Thyroid gland (tissue), 4 donors: ENCODE measurements at regions not wholly inside any gene's neighbourhood (a gene's known extent, or its start where the extent isn't known, plus 50 kb on each side); places are given as distances from the start of the nearest gene placed in this dataset.

Experiments
- DNase-seq, 2 donors: peaks; one replicate each; pipeline ENCODE4 v3.0.0-alpha.2; 2019
- H3K27ac ChIP-seq, 3 donors: fragments of 200-600 bp; sonication (generic); 1 replicate in 2 of 3; 2 replicates in 1 of 3; pipeline ENCODE4 v1.5.1; 2016 to 2019; ENCODE audit warnings: mild to moderate bottlenecking in 1 of 3, moderate library complexity in 1 of 3
- H3K27me3 ChIP-seq: fragments of 200-600 bp; sonication (generic); one replicate; pipeline ENCODE4 v1.5.1; 2019
- H3K36me3 ChIP-seq, 2 donors: fragments of 200-600 bp; sonication (generic); one replicate each; pipeline ENCODE4 v1.5.1; 2016 to 2019
- H3K4me1 ChIP-seq, 2 donors: fragments of 200-600 bp; sonication (generic); one replicate each; pipeline ENCODE4 v1.5.1; 2017 to 2019
- H3K4me3 ChIP-seq, 3 donors: fragments of 200-600 bp; sonication (generic); replicated peaks in 1 of 3; 1 replicate in 2 of 3; 2 replicates in 1 of 3; pipeline ENCODE4 v1.5.1; 2016; ENCODE audit warnings: mild to moderate bottlenecking in 1 of 3
- H3K9me3 ChIP-seq: fragments of 200-600 bp; sonication (generic); one replicate; pipeline ENCODE4 v1.5.1; 2017
- CTCF ChIP-seq, 6 experiments: fragments of 200-600 bp in 3 of 6; fragments of 450-650 bp in 3 of 6; sonication (generic) in 3 of 6; IDR thresholded peaks; one replicate each; pipeline ENCODE4 v1.5.1; 2016 to 2019; ENCODE audit warnings: antibody characterized with exemption in 6 of 6, mild to moderate bottlenecking in 2 of 6, inconsistent platforms in 1 of 6, moderate library complexity in 1 of 6
- POLR2A ChIP-seq, 2 donors: fragments of 450-650 bp; IDR thresholded peaks; one replicate each; pipeline ENCODE4 v1.6.1; 2017; ENCODE audit warnings: antibody characterized with exemption in 2 of 2, mild to moderate bottlenecking in 2 of 2, moderate library complexity in 1 of 2
- WGBS, 2 donors: methylation state at CpG; one replicate each; pipeline ENCODE4 v1.1.5; 2017; 5-methylcytosine and 5-hydroxymethylcytosine counted together
- intact Hi-C: fragments of 100-400 bp; cut with DNase I; formaldehyde crosslinking; loops from one replicate; pipeline ENCODE4 v1.15.1; 2023

GRCh38 chr1:219365451-219365850 is 191.8 kb downstream of the LYPLAL1 start:
- no peak overlapping the region for H3K4me3 ChIP-seq
- TF ChIP-seq POLR2A (IDR thresholded peaks at IDR 0.05), result no peak
- TF ChIP-seq CTCF (IDR thresholded peaks at IDR 0.05), result no peak
- 94 to 97% methylated on average over 1 of the region's 1 CpG for WGBS, 2 donors
- no peak overlapping the region for H3K27ac ChIP-seq
- no peaks in the 10 kb centered on the region for H3K27me3 ChIP-seq
- intact Hi-C loops, result no loop called here
- DNase-seq, result no peak
- H3K9me3 ChIP-seq, result no peaks in the 10 kb centered on the region
- H3K4me1 ChIP-seq, result no peaks in the 10 kb centered on the region
- no peaks in the 10 kb centered on the region for H3K36me3 ChIP-seq

GRCh38 chr1:219362702-219363101 is 189.0 kb downstream of the LYPLAL1 start:
- no peaks in the 10 kb centered on the region for H3K9me3 ChIP-seq
- TF ChIP-seq POLR2A (IDR thresholded peaks at IDR 0.05) (no peak), CTCF (IDR thresholded peaks at IDR 0.05) (no peak)
- no peak for DNase-seq
- intact Hi-C loops, result no loop called here
- H3K36me3 ChIP-seq, result no peaks in the 10 kb centered on the region
- no peak overlapping the region for H3K27ac ChIP-seq
- no peak overlapping the region for H3K4me3 ChIP-seq
- H3K4me1 ChIP-seq, result no peaks in the 10 kb centered on the region
- no peaks in the 10 kb centered on the region for H3K27me3 ChIP-seq
- WGBS, 2 donors, result 65 to 69% methylated on average over 3 of the region's 3 CpGs

- TF ChIP-seq POLR2A (IDR thresholded peaks at IDR 0.05) (no peak), CTCF (IDR thresholded peaks at IDR 0.05) (no peak)
- H3K27ac ChIP-seq, result no peak overlapping the region
- 42 to 45% methylated on average over 2 of the region's 2 CpGs for WGBS, 2 donors
- no peaks in the 10 kb centered on the region for H3K27me3 ChIP-seq
- no peaks in the 10 kb centered on the region for H3K36me3 ChIP-seq
- no peaks in the 10 kb centered on the region for H3K4me1 ChIP-seq
- intact Hi-C loops, result no loop called here
- no peak for DNase-seq
- no peak overlapping the region for H3K4me3 ChIP-seq
- no peaks in the 10 kb centered on the region for H3K9me3 ChIP-seq
These were observed 185.4 kb downstream of the LYPLAL1 start for GRCh38 chr1:219359126-219359525.

GRCh38 chr1:219358080-219358479 is 184.4 kb downstream of the LYPLAL1 start:
- TF ChIP-seq POLR2A (IDR thresholded peaks at IDR 0.05), result no peak
- no peak for TF ChIP-seq CTCF (IDR thresholded peaks at IDR 0.05)
- no peak for DNase-seq
- Histone ChIP-seq H3K4me3 (no peak overlapping the region), H3K4me1 (no peaks in the 10 kb centered on the region), H3K36me3 (no peaks in the 10 kb centered on the region), H3K9me3 (no peaks in the 10 kb centered on the region), H3K27me3 (no peaks in the 10 kb centered on the region), H3K27ac (no peak overlapping the region)
- intact Hi-C loops, result no loop called here
- WGBS, 2 donors, result 93 to 94% methylated on average over 2 of the region's 2 CpGs

GRCh38 chr1:219354962-219355361 is 181.3 kb downstream of the LYPLAL1 start:
- Histone ChIP-seq H3K36me3 (no peaks in the 10 kb centered on the region), H3K27ac (no peak overlapping the region), H3K27me3 (no peaks in the 10 kb centered on the region), H3K4me1 (no peaks in the 10 kb centered on the region), H3K9me3 (no peaks in the 10 kb centered on the region), H3K4me3 (no peak overlapping the region)
- TF ChIP-seq CTCF (IDR thresholded peaks at IDR 0.05) (no peak), POLR2A (IDR thresholded peaks at IDR 0.05) (no peak)
- intact Hi-C loops, result no loop called here
- WGBS, 2 donors, result 91 to 93% methylated on average over 4 of the region's 4 CpGs
- no peak for DNase-seq
